Stimulated activated CD4-positive, alpha-beta T cell treated with anti-CD3 and anti-CD28 coated beads, Interleukin-12 subunit alpha, Interleukin-12 subunit beta, amount 100 ng/mL, for 24 hours (primary cell): ENCODE measurements at regions not wholly inside any gene's neighbourhood (a gene's known extent, or its start where the extent isn't known, plus 50 kb on each side); places are given as distances from the start of the nearest gene placed in this dataset.
"Not testable (repeated sequence)": the region's sequence is repeated elsewhere in the genome, so short reads cannot be mapped to it uniquely, and the experiment has no call there.

Source experiments
- DNase-seq, 2 experiments: peaks; one replicate each; pipeline ENCODE4 v3.0.0-alpha.2; 2020; ENCODE audit warnings: low read depth in 2 of 2

DNA sequence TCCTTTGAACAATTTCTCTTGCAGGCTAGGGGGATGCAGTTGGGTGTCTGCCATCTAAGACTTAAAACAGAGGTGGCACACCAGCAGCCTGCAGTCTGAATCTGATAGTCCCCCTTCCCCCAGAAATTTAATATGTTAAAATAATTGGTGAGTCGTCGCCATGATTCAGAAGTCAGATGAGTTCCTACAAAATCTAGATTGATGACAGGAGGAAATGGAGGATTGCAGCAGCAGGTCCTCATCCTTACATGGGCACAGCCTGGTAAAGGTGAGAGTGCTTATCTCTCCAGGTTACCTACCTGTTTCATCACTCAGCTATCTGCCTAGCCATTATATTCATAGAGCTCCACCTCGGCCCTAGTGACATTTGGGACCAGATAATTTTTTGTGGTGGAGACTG, 112.3 kb downstream of the PCSK1 start:
- DNase-seq: no peak

DNA sequence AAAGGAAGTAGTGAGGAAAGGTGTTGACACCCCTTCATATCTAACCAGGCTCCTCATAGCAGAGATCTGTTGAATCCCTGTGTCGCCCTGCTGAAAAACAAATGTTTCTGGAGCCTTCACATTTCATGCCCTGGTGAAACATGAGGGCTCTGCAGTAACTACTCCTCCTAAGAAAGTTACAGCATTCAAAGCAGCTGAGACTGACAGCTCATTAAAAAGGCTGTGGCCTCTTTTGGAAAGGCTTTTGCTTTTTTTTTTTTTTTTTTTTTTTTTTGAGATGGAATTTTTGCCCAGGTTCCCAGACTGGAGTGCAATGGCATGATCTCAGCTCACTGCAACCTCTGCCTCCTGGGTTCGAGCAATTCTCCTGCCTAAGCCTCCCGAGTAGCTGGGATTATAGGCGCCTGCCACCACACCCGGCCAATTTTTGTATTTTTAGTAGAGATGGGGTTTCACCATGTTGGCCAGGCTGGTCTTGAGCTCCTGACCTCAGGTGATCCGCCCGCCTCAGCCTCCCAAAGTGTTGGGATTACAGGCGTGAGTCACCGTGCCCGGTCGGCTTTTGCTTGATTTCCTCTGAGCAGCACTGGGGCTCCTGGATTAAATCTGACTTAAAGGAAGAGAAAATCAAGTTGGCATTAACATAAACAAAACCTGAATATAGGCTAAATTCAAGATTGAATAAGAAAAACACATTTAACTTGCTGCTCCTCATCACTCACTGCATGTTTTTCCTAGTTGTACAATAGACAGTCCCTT, 112.9 kb downstream of the PCSK1 start:
- not testable (repeated sequence) for DNase-seq

DNA sequence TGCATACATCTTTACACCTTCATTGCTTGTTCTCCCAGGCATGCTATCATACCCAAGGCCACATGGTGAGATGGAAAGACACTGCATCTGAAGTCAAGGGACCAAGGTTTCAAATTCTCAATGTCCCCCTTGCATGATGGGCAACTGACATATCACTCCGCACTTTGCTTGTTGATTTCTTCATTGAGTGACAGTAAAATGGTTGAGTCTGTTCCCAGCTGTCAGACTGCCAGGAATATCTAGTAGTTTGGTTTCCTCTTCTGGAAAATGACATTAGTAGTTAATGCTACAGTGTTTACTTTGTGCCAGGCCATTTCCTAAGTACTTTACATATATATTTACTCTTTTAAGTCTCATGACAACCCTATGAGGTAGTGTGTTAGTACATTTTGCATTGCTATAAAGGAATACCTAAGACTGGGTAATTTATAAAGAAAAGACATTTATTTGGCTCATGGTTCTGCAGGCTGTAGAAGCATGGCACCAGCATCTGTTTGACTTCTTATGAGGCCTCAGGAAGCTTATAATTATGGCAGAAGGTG, 114.4 kb downstream of the PCSK1 start:
- DNase-seq: no peak

DNA sequence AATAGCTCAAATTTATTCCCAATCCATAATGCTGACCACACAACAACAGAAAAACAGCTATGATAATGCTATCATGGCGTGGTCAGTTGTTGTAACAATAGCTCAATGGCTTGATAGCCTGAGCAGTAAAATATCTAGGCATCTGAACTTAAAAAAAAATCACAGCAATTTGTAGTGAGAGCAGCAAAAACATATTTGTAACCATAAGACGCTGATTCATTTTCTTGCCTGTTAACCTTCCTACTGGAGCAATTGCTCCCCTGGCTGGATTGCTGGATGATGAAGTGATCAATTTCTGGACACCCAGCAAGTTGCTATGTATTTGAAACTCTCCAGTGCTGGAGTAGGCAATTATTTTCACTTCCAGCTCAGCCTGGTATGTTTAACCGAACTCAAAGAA, 115.1 kb downstream of the PCSK1 start:
- DNase-seq: no peak

DNA sequence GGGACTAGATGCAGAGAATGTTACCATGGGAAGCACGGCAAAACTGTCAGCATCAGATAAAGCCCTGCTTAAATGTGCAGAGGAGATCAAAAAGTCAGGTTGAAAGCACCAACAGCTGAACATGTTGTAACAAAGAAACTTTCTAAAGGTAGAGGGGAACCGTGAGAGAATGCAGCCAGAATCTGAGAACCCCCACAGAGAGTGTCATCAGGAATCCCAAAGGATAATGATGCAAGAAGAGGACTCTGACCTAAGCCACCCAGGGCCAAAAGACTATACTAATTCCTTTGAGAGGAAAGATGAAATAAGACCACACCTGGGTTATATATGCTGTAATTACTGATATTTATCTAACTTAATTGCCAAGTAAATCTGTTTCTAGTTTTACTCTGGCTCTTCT, 116.6 kb downstream of the PCSK1 start:
- DNase-seq: no peak

DNA sequence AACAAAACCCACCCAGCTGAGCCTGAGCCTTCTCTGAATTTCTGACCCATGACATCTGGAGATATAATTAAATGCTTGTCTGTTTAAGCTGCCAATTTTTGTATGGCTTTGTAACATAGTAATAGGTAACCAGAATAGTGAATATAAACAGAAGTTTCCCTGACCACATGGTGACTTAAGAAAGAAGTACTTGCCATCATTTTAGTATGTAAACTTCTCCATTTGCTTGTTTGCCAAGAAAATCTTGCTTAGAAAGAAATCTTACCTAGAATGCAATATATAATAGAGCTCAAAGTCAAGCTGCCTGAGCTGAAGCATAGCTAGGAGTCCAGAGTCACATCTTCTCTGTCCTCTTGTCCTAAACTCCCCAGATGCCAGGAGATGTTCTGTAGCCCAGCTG, 117.0 kb downstream of the PCSK1 start:
- no peak for DNase-seq

- DNase-seq: no peak
Observed at GRCh38 chr5:96315431-96315830, 117.6 kb downstream of the PCSK1 start.

GRCh38 chr5:96312383-96312782, 120.7 kb downstream of the PCSK1 start:
- DNase-seq: no peak

- not testable (repeated sequence) for DNase-seq
Observed at GRCh38 chr5:96307047-96307446, 126.0 kb downstream of the PCSK1 start.

DNA sequence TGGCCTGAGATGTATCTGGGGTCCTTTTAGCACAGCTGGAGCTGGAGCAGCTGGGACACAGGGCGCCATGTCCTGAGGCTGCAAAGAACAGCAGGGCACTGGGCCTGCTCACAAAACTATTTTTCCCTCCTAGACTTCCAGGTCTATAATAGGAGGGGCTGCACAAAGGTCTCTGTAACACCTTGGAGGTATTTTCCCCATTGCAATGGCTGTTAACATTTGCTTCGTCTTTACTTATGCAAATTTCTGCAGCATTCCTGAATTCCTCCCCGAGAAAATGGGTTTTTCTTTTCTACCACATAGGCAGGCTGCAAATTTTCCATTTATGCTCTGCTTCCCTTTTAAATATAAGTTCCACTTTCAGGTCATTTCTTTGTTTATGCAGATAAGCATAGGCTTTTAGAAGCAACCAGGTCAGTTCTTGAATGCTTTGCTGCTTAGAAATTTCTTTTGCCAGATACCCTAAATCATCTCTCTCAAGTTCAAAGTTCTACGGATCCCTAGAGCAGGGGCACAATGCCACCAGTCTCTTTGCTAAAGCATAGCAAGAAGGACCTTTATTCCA, 130.8 kb downstream of the PCSK1 start:
- no peak for DNase-seq

- DNase-seq: no peak
Observed at GRCh38 chr5:96300976-96301375, 132.1 kb downstream of the PCSK1 start.

DNA sequence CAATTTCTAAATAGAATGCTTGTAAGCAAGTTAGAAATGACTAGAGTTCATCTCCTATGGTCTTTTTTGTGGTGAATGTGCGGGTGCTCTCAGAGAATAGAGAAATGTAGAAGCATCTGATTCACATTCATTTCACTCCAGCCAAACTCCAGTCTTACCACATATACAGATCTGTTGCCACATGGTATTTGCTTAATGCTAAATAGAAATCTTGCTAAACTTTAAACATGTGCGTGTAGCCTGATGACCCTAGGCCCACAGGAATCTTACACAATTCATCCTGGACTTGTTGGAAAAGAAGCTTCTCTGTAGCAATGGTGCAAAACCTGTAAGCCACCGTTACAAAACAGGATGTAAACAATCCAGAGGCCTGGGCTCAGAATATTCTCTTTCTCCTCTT, 135.2 kb downstream of the PCSK1 start:
- DNase-seq: no peak

GRCh38 chr5:96297290-96297689, 135.8 kb downstream of the PCSK1 start:
- DNase-seq: no peak

GRCh38 chr5:96294884-96295202, 138.2 kb downstream of the PCSK1 start:
- no peak for DNase-seq

DNA sequence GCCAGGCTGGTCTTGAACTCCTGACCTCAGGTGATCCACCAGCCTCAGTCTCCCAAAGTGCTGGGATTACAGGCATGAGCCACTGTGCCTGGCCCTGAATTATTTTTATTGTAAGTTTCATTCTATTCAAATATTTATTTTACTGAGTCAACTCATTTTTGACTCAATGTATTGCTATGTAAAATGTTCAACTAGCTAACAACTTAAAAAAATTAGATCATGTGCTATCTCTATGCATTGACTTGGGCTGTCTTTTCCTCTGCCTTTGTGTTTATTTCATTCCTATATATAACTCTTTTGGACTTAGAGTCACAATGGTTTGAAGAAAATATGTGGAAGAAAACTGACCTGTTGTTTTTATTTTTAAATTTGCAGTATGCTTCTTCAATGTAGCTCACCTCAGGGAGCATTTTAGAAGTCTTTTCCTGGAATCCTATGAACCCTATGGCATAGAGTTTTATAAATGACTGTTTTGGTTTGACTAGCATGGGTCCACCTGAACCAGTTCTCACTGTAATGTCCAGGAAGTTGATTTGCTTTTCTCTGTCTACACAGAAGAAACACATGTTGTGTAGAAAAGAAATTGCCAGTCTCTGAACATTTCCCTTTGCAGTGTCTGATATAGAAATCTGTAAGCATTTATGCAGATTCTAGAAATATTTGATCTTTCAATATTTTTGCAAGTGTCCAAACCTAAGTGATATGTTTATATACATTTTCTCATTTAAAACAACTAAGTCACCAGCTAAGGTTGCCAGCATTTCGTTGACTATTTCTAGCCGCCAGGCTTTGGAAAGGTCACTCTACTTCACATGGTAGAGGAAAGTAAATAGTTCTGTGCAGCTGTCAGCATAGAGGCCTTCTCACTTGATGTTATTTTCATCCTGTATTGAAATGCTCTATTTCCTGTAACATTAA, 138.8 kb downstream of the PCSK1 start:
- no peak for DNase-seq

- DNase-seq: no peak
Observed at GRCh38 chr5:96292582-96293247, 140.3 kb downstream of the PCSK1 start.

DNA sequence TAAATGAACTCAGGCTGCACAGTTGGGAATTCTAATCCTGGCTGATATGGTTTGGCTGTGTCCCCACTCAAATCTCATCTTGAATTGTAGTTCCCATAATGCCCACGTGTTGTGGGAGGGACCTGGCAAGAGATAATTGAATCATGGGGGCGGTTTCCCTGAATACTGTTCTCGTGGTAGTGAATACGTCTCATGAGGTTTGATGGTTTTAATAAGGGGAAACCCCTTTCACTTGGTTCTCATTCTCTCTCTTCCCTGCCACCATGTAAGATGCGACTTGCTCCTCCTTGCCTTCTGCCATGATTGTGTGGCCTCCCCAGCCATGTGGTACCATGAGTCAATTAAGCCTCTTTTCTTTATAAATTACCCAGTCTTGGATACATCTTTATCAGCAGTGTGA, 143.8 kb downstream of the PCSK1 start:
- DNase-seq: peak in 1 of 2 experiments; percentile 7

DNA sequence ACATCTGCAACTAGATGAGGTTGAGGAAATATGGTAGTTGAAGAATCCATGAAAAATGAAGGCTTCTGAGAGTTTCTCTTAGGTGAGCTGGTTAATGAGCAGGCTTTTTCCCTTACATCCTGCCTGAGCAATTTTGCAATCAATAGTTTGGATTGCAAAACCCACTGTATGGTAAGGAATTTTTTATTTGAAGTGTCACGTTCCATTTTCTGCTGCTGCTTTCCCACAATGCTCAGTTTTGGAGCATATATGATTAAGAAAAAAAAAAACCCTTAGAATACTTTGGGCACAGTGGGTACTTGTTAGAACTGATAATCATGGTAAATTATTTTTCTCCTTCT, 144.2 kb downstream of the PCSK1 start:
- DNase-seq: no peak

- DNase-seq: no peak
Observed at GRCh38 chr5:96288166-96288844, 144.7 kb downstream of the PCSK1 start.

- no peak for DNase-seq
Observed at GRCh38 chr5:96287136-96287535, 145.9 kb downstream of the PCSK1 start.

GRCh38 chr5:96285823-96286222, 147.2 kb downstream of the PCSK1 start:
- DNase-seq: no peak
